Pancreas (tissue), 10 donors: ENCODE measurements at regions not wholly inside any gene's neighbourhood (a gene's known extent, or its start where the extent isn't known, plus 50 kb on each side); places are given as distances from the start of the nearest gene placed in this dataset.

Experiments
- ATAC-seq, 4 donors: fragments of 200-7000 bp; cut with Tn5 transposase; one replicate each; pipeline versions ENCODE4 v1.8.0 to v1.9.1; 2020; ENCODE audit warnings: mild to moderate bottlenecking in 4 of 4, moderate library complexity in 4 of 4
- DNase-seq, 6 donors: peaks; one replicate each; pipeline ENCODE4 v3.0.0-alpha.2; 2020
- FAIRE-seq: peaks from 2 replicates; lab custom pipeline; 2012; peaks lifted over from hg19 to GRCh38; lab: Jason Lieb, UNC
- H3K27ac ChIP-seq, 4 donors: fragments of 200-600 bp; sonication (generic); 1 replicate in 3 of 4; 2 replicates in 1 of 4; pipeline versions ENCODE4 v1.5.0 to v1.8.0; 2020
- H3K27me3 ChIP-seq, 4 donors: fragments of 200-600 bp; one replicate each; pipeline ENCODE4 v1.8.0; 2021
- H3K36me3 ChIP-seq, 3 donors: fragments of 200-600 bp; sonication (generic) in 1 of 3; one replicate each; pipeline versions ENCODE4 v1.5.0 to v1.8.0; 2020 to 2021
- H3K4me1 ChIP-seq, 3 donors: fragments of 200-600 bp; one replicate each; pipeline ENCODE4 v1.8.0; 2021
- H3K4me3 ChIP-seq, 4 donors: fragments of 200-600 bp; sonication (generic) in 2 of 4; one replicate each; pipeline versions ENCODE4 v1.5.0 to v1.8.0; 2020 to 2021
- H3K9me3 ChIP-seq, 4 donors: fragments of 200-600 bp; one replicate each; pipeline ENCODE4 v1.8.0; 2021
- WGBS, 2 donors: extraction: QIAGEN DNeasy Blood & Tissue Kit; methylation state at CpG; one replicate each; pipeline ENCODE4 v1.1.7; 2013; 5-methylcytosine and 5-hydroxymethylcytosine counted together
- intact Hi-C, 3 donors: fragments of 100-400 bp; cut with DNase I; formaldehyde crosslinking; loops; one replicate each; pipeline versions ENCODE4 v1.11.1 to v1.14.2; 2022
- TF ChIP-seq, protein P1 (sequence below), 4 donors: fragments of 200-600 bp; sonication (generic) in 3 of 4; IDR thresholded peaks; one replicate each; pipeline versions ENCODE4 v1.5.0 to v1.8.0; 2021; ENCODE audit warnings: antibody characterized with exemption in 4 of 4
- donor health status: healthy with polysubstance abuse.
- donor health status: DM: no; HTN: no; CAD: no; lungs with moderate emphysema.
- donor health status: DM: no; HTN: no; CAD: no.
- donor health status: control.
- donor health status: control.
- donor health status: Bipolar disorder and iron deficiency.
- donor health status: DM: yes; HTN: yes; CAD: no.
- donor health status: DM: no; HTN: no; CAD: no.
- donor health status: DM: no; HTN: no; CAD: no.
- donor health status: DM: yes; HTN: yes; CAD: no.

GRCh38 chr5:128772356-128772755 lies 192.9 kb upstream of the SLC27A6 start:
- no peaks in the 10 kb centered on the region for H3K4me1 ChIP-seq
- H3K36me3 ChIP-seq, result no peaks in the 10 kb centered on the region
- no peak for ATAC-seq
- no peaks in the 10 kb centered on the region for H3K9me3 ChIP-seq
- WGBS, 2 donors, result 47 to 61% methylated on average over 3 of the region's 3 CpGs
- intact Hi-C loops, result no loop called here
- no peak overlapping the region for H3K4me3 ChIP-seq
- H3K27me3 ChIP-seq, result no peaks in the 10 kb centered on the region
- TF ChIP-seq, protein P1, sequence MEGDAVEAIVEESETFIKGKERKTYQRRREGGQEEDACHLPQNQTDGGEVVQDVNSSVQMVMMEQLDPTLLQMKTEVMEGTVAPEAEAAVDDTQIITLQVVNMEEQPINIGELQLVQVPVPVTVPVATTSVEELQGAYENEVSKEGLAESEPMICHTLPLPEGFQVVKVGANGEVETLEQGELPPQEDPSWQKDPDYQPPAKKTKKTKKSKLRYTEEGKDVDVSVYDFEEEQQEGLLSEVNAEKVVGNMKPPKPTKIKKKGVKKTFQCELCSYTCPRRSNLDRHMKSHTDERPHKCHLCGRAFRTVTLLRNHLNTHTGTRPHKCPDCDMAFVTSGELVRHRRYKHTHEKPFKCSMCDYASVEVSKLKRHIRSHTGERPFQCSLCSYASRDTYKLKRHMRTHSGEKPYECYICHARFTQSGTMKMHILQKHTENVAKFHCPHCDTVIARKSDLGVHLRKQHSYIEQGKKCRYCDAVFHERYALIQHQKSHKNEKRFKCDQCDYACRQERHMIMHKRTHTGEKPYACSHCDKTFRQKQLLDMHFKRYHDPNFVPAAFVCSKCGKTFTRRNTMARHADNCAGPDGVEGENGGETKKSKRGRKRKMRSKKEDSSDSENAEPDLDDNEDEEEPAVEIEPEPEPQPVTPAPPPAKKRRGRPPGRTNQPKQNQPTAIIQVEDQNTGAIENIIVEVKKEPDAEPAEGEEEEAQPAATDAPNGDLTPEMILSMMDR (IDR thresholded peaks at IDR 0.05), result no peak
- H3K27ac ChIP-seq, result no peak overlapping the region
- no peak for DNase-seq
- FAIRE-seq, result no peak

DNA sequence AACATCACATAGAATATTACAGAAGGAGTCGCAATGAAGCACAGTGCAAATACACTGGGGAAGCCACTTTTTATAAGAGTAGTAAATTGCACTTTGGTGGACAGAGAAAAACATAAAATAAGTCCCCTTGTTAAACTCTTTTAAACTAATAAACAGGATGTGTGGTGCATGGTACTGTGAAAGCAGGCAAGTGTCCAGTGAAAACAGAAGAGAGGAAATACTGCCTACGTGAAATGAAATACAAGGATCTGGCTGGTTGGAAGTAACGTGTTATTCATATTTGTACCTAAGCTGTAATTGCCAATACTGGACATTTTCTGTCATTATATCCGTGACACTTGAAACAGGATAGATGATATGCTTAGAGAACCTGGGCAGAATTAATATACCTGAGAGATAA lies 191.9 kb upstream of the SLC27A6 start:
- Histone ChIP-seq H3K27me3 (no peaks in the 10 kb centered on the region), H3K9me3 (no peaks in the 10 kb centered on the region), H3K36me3 (no peaks in the 10 kb centered on the region), H3K27ac (no peak overlapping the region), H3K4me3 (no peak overlapping the region), H3K4me1 (no peaks in the 10 kb centered on the region)
- no peak for DNase-seq
- TF ChIP-seq, protein P1 (IDR thresholded peaks at IDR 0.05), result no peak
- 55 to 78% methylated on average over 4 of the region's 4 CpGs for WGBS, 2 donors
- intact Hi-C loops, result no loop called here
- FAIRE-seq, result no peak
- no peak for ATAC-seq

GRCh38 chr5:128774605-128775004 lies 190.7 kb upstream of the SLC27A6 start:
- Histone ChIP-seq H3K9me3 (no peaks in the 10 kb centered on the region), H3K27me3 (no peaks in the 10 kb centered on the region), H3K4me3 (no peak overlapping the region), H3K27ac (no peak overlapping the region), H3K36me3 (no peaks in the 10 kb centered on the region), H3K4me1 (no peaks in the 10 kb centered on the region)
- 43 to 50% methylated on average over 7 of the region's 7 CpGs for WGBS, 2 donors
- peak in 1 of 4 donors; percentile 29 for ATAC-seq
- intact Hi-C loops, result no loop called here
- DNase-seq, result no peak
- no peak for FAIRE-seq
- TF ChIP-seq, protein P1 (IDR thresholded peaks at IDR 0.05), result no peak

GRCh38 chr5:128775558-128775957 lies 189.7 kb upstream of the SLC27A6 start:
- no peaks in the 10 kb centered on the region for H3K27me3 ChIP-seq
- intact Hi-C loops, result no loop called here
- H3K4me3 ChIP-seq, result no peak overlapping the region
- TF ChIP-seq, protein P1 (IDR thresholded peaks at IDR 0.05), result no peak
- FAIRE-seq (no peak), DNase-seq (no peak), ATAC-seq (no peak)
- H3K9me3 ChIP-seq, result no peaks in the 10 kb centered on the region
- H3K27ac ChIP-seq, result no peak overlapping the region
- H3K4me1 ChIP-seq, result no peaks in the 10 kb centered on the region
- H3K36me3 ChIP-seq, result no peaks in the 10 kb centered on the region
- 53 to 71% methylated on average over 3 of the region's 3 CpGs for WGBS, 2 donors

GRCh38 chr5:128777052-128777451 lies 188.2 kb upstream of the SLC27A6 start:
- DNase-seq (no peak), FAIRE-seq (no peak), ATAC-seq (no peak)
- H3K4me1 ChIP-seq, result no peaks in the 10 kb centered on the region
- H3K9me3 ChIP-seq, result no peaks in the 10 kb centered on the region
- no peak overlapping the region for H3K27ac ChIP-seq
- TF ChIP-seq, protein P1 (IDR thresholded peaks at IDR 0.05), result no peak
- WGBS, 2 donors, result 93 to 100% methylated on average over 1 of the region's 1 CpG
- no peaks in the 10 kb centered on the region for H3K36me3 ChIP-seq
- H3K27me3 ChIP-seq, result no peaks in the 10 kb centered on the region
- intact Hi-C loops, result no loop called here
- H3K4me3 ChIP-seq, result no peak overlapping the region
